NCI-H2029 (cell line): ENCODE measurements at regions not wholly inside any gene's neighbourhood (a gene's known extent, or its start where the extent isn't known, plus 50 kb on each side); places are given as distances from the start of the nearest gene placed in this dataset.

Source experiments
- DNase-seq: peaks from one replicate; lab custom pipeline; 2025; lab: John Stamatoyannopoulos, UW

GRCh38 chr5:133905424-133905823, 63.0 kb downstream of the C5orf15 start:
- DNase-seq = no peak

- no peak for DNase-seq
Observed at GRCh38 chr5:133904641-133905040, 63.8 kb downstream of the C5orf15 start.

DNA sequence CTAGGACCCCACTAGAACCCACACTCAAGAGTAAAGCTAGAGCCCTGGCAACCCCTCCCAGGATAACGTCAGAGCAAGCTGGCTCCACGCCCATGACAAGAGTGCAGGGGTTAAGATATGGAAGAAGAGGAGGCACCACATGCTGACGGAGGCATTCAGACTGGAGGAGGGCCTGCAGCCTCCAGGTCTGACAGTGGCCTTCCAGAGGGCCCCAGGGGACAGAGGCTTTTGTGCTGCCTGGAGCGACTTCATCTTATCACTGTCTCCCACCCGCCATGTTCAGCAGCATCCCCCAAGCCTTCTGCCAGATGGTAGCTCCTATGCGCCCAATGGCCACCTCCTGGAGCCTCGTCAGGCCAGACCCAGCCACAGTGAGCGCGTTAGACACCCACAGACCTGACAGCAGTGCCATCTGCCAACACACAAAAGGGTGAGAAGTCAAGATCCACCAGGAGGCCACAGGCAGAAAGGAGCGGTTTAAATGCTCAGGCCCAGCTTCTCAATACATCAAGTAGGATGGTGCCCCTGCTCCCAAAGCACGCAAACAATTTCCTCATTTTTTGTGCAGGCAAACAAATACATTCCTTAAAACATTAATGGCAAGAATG, 65.8 kb downstream of the C5orf15 start:
- DNase-seq = no peak

DNA sequence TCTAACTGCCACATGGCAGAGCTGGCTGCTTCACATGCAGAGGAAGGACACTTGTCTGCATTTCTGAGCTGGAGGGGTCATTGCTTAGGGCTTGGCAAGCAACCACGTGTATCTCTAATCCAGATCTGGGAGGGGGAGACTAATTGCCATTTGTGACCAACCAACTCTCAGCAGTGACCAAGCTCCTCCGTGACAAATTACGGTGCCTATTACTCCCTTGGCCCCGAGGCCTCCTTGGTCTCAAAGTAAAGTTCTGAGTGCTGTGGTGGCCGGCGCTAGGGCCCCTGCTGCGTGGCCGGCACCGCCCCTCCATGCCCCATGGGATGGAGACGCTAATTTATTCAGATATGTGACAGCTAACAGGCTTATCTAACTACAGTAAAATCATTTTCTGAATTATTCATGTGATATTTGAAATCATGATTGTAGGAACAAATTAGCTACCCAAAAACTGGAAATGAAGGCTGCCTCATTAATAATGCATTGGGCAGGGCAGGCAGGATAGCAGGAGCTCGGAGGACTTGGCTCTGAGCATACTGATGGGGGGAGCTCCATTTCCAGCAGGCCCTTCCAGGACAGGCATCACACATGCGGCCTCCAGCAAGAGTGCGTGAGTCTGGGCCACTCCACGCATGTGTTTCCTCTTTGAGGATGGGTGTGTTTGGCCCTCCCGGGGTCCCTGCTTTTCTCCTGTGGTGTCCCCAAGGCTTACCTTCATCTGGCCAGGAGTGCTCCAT, 67.7 kb downstream of the C5orf15 start:
- DNase-seq = no peak

GRCh38 chr5:133899506-133899905, 68.9 kb downstream of the C5orf15 start:
- DNase-seq = no peak

- DNase-seq = no peak
Observed at GRCh38 chr5:133898440-133898839, 70.0 kb downstream of the C5orf15 start.

- DNase-seq = no peak
Observed at GRCh38 chr5:133897431-133897830, 71.0 kb downstream of the C5orf15 start.

DNA sequence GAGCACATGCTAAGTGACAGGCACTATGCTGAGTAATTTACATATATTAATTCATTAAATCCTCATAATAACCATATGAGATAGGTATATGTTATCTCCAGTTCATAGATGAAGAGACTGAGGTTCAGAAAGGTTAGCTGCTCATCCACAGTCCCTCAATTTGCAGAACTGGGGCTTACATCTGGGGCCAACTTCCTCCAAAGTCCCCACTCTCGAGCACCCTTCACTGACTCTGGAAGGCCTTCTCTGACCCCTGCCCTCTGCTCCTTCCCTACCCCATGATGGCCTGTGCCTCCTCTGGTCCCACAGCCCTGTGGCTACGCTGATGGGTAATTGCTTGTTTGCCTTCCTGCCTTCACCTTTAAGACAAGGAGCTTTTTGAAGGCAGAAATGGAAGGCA, 71.6 kb downstream of the C5orf15 start:
- DNase-seq = no peak

GRCh38 chr5:133895979-133896845, 72.2 kb downstream of the C5orf15 start:
- no peak for DNase-seq

DNA sequence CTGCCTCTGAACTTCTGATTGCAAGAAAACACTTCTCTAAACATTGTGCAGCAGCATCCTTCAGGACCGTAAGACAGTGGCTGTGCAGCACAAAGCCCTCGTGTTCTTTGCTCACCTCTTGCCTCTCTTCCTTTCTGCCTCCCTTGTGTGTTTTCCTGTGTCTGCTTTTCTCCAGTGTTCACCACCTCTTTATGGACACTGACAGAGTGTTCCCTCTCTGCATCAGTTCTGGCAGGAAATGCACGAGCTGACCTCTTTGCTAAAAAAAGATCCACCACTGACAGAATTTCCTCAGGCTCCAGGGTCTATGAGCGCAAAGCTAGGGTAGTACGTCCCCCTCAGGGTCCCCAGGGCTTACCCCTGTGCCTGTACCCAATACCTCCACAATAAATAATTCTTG, 74.3 kb downstream of the C5orf15 start:
- no peak for DNase-seq

DNA sequence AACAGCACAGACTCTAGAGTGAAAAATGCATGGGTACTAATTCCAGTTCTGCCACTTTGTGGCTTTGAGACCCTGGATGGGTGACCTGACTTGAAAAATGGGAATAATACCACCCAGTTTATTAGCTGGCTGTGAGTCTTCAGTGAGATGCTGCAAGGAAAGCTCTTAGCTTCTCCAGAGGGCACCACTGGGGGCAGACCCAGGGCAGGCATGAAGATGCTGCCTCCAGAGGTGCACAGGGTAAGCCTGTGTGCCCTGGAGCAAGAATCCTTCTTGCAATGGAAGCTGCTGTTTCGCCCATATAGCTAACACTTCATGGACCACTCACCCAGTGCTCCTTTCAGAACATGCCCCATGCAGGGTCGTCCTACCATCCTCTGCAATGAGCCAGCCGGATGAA, 75.7 kb downstream of the C5orf15 start:
- no peak for DNase-seq

GRCh38 chr5:133892306-133892705, 76.1 kb downstream of the C5orf15 start:
- DNase-seq = no peak

DNA sequence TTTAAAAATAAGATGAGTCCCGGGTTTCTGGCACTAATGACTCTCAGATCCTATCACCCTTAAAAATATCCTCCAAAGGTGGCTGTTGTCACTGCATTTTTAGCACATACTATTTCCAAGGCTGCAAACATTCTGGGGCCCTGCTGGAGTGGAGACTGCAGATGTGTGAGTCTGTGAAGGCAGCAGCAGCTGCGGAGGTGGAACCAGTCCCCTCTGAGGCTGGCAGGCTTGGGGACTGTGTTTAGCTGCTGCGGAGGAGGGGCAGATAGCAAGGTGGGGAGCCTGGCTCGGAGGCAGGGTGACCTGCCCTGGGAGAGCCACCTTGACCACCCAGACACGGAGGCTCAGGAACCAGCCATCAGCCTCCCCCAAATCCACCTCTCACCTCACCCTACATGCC, 77.0 kb downstream of the C5orf15 start:
- DNase-seq = no peak

DNA sequence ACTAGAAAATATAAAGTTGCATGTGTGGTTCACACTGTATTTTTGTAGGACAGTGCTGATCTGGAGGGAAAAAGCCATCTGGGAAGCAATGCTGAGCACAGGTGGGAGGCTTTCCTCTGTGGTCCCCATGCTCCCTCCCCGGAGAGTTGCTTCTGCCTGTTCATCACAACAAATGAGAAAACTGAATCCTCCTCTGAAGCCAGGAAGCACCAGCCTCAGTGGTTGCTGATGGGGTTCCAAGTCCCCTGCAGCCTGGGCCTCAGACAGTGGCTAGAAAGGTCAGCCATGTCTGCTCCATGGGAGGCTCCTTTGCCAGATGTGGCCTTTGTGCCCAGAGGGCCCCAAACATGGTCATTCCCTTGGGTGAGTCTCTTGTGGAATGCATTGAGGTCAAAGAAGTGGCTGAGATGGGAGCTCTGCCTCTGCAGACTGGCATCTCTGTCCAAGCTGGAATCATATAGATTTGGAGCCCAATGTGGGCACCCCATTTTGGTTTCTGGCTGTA, 77.6 kb downstream of the C5orf15 start:
- DNase-seq = no peak

DNA sequence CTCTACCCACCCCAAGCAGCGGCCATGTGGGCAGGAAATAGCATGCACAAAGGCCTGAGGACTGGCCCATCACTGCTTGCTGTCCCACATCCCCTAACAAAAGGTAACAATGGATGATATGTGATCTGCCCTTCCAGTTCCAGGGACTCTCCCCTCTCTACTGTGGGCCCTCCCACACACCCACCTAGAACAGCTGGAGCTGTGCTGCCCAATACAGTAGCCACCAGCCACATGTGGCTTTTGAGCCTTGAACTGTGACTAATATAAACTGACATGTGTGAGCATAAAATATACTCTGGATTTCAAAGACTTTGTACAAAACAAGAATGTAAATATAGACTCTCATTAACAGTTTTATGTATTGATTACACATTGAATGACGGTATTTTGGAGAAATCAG, 78.1 kb downstream of the C5orf15 start:
- no peak for DNase-seq

DNA sequence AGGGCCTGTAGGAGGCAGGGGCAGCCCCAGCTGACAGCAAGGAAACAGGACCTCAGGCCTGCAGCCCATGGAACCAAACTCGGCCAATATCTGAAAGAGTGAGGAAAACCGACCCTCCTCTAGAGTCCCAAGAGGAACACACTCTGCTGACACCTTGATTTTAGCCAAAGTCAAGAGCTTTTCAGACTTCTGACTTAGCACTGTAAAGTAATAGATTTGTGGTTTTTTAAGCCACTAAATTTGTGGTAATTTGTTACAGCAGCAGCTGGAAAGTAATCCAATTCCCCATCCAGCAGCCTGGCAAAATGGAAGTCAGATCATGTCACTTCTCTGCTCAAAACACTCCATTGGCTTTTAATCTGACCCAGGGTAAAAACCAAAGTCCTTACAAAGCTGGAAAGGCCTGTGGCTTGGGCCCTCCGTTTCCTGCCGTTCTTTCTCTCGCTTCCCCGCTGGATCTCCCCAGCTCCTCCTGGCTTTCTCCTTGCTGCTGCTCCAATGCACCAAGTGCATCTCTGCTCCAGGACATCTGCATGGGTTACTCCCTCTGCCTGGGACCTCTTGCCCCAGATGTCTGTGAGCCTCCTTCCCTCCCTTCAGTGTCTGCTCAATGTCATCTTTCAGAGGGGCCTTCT, 79.0 kb downstream of the C5orf15 start:
- DNase-seq = no peak

DNA sequence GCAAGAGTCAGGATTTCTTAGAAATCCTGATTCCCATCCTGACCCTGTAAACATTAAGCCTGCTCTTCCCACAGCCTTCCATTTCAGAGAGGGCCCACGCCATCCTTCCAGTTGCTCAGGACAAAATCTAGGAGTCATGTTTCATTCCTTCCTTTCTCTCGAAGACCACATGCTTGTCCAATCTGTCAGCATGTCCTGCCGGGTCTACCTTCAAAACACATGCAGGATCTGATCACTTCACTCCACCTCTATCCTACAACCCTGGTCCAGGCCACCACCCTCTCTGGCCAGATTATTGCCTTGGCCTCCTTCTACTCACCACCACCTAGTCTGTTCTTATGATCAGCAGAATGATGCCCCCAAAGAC, 79.8 kb downstream of the C5orf15 start:
- DNase-seq = no peak

DNA sequence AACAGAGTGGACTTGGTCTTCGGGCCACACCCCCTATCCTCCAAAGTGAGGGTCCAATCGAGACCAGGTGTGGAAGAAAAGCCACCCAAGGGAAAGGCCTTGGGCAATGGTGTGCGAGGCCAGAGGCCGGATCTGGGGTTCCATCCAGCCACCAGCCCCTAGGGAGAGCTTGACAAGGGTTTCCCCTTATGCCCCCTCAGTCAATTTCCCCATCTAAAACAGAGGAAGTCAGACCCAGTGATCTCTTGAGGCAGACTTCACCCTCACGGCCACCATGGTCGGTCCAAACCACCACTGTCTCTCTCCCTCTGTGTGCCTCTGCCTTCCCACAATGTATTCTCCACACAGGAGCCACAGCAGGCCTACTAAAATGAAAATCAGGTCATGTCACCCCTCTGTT, 82.9 kb downstream of the C5orf15 start:
- DNase-seq = no peak

- no peak for DNase-seq
Observed at GRCh38 chr5:133884569-133885311, 83.7 kb downstream of the C5orf15 start.

DNA sequence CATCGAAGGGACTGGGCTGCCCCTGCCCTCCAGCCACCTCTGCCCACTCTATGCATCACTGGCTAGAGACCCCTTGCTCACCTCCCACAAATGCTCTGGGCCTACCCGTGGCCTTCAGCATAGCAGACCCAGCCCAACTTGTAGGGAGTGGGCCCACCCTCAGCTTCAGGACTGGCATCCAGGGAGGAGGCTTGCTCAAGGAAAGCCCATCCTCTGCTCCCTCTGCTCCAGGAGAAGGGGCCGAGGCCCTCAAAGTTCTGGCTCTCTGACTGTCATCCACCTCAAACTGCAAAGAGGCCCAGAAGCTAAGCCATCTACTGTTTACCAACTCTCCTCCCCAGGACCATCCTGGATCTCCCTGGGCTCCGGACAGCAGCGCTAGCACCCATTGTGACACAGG, 84.5 kb downstream of the C5orf15 start:
- DNase-seq = no peak

DNA sequence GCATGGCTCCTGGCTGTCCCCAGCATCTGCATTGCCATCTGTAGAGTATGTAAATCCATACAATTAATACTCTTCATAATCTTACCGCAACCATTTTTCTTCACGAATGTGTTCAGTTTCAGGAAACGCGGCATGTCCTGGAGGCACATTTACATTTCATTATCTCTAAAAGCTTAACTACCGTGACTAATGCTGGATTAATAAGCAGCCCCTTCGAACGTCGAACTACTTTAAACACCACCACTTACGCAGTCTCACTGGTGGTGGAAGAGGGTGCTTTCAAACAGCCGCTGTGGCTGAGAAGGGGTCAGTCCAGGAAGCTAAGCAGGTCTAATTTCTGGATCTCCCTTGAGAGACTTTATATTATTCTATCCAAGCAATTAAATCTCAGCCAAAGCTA, 85.6 kb downstream of the C5orf15 start:
- DNase-seq = no peak

DNA sequence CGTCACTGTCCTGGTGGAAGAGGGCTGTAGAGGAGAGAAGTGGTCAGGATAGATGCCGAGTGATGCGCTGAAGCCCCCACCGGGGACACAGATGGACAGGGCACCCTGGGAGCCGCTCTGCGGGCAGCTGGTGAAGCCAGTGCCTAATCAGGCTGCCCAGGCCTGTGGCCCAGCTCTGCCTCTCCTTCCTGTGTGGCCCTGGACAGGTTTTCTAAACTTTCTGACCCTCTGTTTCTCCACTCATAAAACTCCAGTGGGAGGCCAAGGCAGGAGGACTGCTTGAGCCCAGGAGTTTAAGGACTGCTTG, 86.1 kb downstream of the C5orf15 start:
- no peak for DNase-seq
